H9 (cell line): ENCODE measurements at regions not wholly inside any gene's neighbourhood (a gene's known extent, or its start where the extent isn't known, plus 50 kb on each side); places are given as distances from the start of the nearest gene placed in this dataset.

Source experiments
- DNase-seq: peaks from one replicate; pipeline ENCODE4 v3.0.0-alpha.2; 2017
- H2AFZ ChIP-seq: one replicate; pipeline ENCODE4 v1.6.1; 2013; ENCODE audit warnings: mild to moderate bottlenecking, low read length, control low read depth, moderate library complexity
- H2AK5ac ChIP-seq: 2 replicates; pipeline ENCODE4 v1.6.1; 2013; ENCODE audit warnings: low read length, control low read depth, mixed read lengths; ENCODE audit not compliant: insufficient read length
- H2BK120ac ChIP-seq: one replicate; pipeline ENCODE4 v1.6.1; 2013; ENCODE audit warnings: low read depth, mild to moderate bottlenecking, low read length, control low read depth, inconsistent platforms; ENCODE audit not compliant: poor library complexity, severe bottlenecking
- H2BK12ac ChIP-seq: 2 replicates; pipeline ENCODE4 v1.6.1; 2013; ENCODE audit warnings: low read length, control low read depth, mixed read lengths, low read depth; ENCODE audit not compliant: insufficient read length
- H2BK15ac ChIP-seq: 2 replicates; pipeline ENCODE4 v1.6.1; 2013; ENCODE audit warnings: low read depth, low read length, control low read depth
- H2BK20ac ChIP-seq: one replicate; pipeline ENCODE4 v1.6.1; 2013; ENCODE audit warnings: low read depth, mild to moderate bottlenecking, low read length, control low read depth, inconsistent platforms; ENCODE audit not compliant: poor library complexity, severe bottlenecking
- H2BK5ac ChIP-seq: 2 replicates; pipeline ENCODE4 v1.6.1; 2013; ENCODE audit warnings: low read length, control low read depth, mixed read lengths; ENCODE audit not compliant: insufficient read length
- H3K14ac ChIP-seq: 2 replicates; pipeline ENCODE4 v1.6.1; 2013; ENCODE audit warnings: low read length, control low read depth; ENCODE audit not compliant: insufficient read depth
- H3K18ac ChIP-seq: 2 replicates; pipeline ENCODE4 v1.6.1; 2013; ENCODE audit warnings: low read depth, mild to moderate bottlenecking, mixed read lengths, low read length, control low read depth; ENCODE audit not compliant: insufficient read length
- H3K23ac ChIP-seq: 2 replicates; pipeline ENCODE4 v1.6.1; 2013; ENCODE audit warnings: low read length, control low read depth, mixed read lengths, low read depth; ENCODE audit not compliant: insufficient read length
- H3K23me2 ChIP-seq: 2 replicates; pipeline ENCODE4 v1.6.1; 2013; ENCODE audit warnings: low read depth, mild to moderate bottlenecking, mixed read lengths, low read length, control low read depth; ENCODE audit not compliant: insufficient read length, poor library complexity, severe bottlenecking
- H3K27ac ChIP-seq: 2 replicates; pipeline ENCODE4 v1.5.1; 2013; ENCODE audit warnings: low read length, control low read depth, mixed read lengths, low read depth; ENCODE audit not compliant: insufficient read length
- H3K27me3 ChIP-seq: 2 replicates; pipeline ENCODE4 v1.6.1; 2013; ENCODE audit warnings: low read length, control low read depth, inconsistent platforms; ENCODE audit not compliant: insufficient read depth
- H3K4ac ChIP-seq: 2 replicates; pipeline ENCODE4 v1.6.1; 2013; ENCODE audit warnings: low read depth, mild to moderate bottlenecking, control low read depth, inconsistent platforms, low read length, moderate library complexity
- H3K4me1 ChIP-seq: 2 replicates; pipeline ENCODE4 v1.6.1; 2013; ENCODE audit warnings: low read length, control low read depth, inconsistent platforms; ENCODE audit not compliant: insufficient read depth
- H3K4me2 ChIP-seq: 2 replicates; pipeline ENCODE4 v1.6.1; 2013; ENCODE audit warnings: low read length, control low read depth, mixed read lengths; ENCODE audit not compliant: insufficient read length, insufficient read depth
- H3K56ac ChIP-seq: 2 replicates; pipeline ENCODE4 v1.6.1; 2013; ENCODE audit warnings: low read depth, mild to moderate bottlenecking, mixed read lengths, low read length, control low read depth; ENCODE audit not compliant: insufficient read length
- H3K79me1 ChIP-seq: 2 replicates; pipeline ENCODE4 v1.6.1; 2013; ENCODE audit warnings: low read depth, mild to moderate bottlenecking, moderate library complexity, low read length, control low read depth, inconsistent platforms; ENCODE audit not compliant: insufficient read depth, poor library complexity, severe bottlenecking
- H3K79me2 ChIP-seq: 2 replicates; pipeline ENCODE4 v1.6.1; 2013; ENCODE audit warnings: low read length, control low read depth, inconsistent platforms; ENCODE audit not compliant: insufficient read depth
- H3K9ac ChIP-seq: 2 replicates; pipeline ENCODE4 v1.6.1; 2013; ENCODE audit warnings: low read length, control low read depth, mixed read lengths; ENCODE audit not compliant: insufficient read length; ENCODE audit errors: extremely low read depth
- H3K9me3 ChIP-seq: one replicate; pipeline ENCODE4 v1.6.1; 2013; ENCODE audit warnings: low read depth, low read length, inconsistent platforms; ENCODE audit not compliant: control insufficient read depth
- H3T11ph ChIP-seq: one replicate; pipeline ENCODE4 v1.6.1; 2013; ENCODE audit warnings: mild to moderate bottlenecking, low read length, control low read depth, inconsistent platforms
- H4K20me1 ChIP-seq: one replicate; pipeline ENCODE4 v1.6.1; 2013; ENCODE audit not compliant: control insufficient read depth, insufficient read length, insufficient read depth
- H4K5ac ChIP-seq: 2 replicates; pipeline ENCODE4 v1.6.1; 2013; ENCODE audit warnings: low read depth, mild to moderate bottlenecking, mixed read lengths, low read length, control low read depth; ENCODE audit not compliant: insufficient read length
- H4K8ac ChIP-seq: replicated peaks from 2 replicates; pipeline ENCODE4 v1.6.1; 2013; ENCODE audit warnings: low read length, control low read depth, mixed read lengths, low read depth; ENCODE audit not compliant: insufficient read length
- H4K91ac ChIP-seq: 2 replicates; pipeline ENCODE4 v1.6.1; 2013; ENCODE audit warnings: low read depth, mild to moderate bottlenecking, moderate library complexity, mixed read lengths, low read length, control low read depth; ENCODE audit not compliant: insufficient read length
- H3K27ac Mint-ChIP-seq, 3 experiments: 2 replicates in 2 of 3; 3 replicates in 1 of 3; pipeline ENCODE4 v1.8.0; 2020 to 2021; ENCODE audit warnings: mixed read lengths in 3 of 3, mild to moderate bottlenecking in 1 of 3, moderate library complexity in 1 of 3
- H3K27me3 Mint-ChIP-seq: 2 replicates; pipeline ENCODE4 v1.8.0; 2021; ENCODE audit warnings: low read depth, mild to moderate bottlenecking, moderate library complexity, mixed read lengths
- H3K36me3 Mint-ChIP-seq, 3 experiments: 2 replicates in 2 of 3; 3 replicates in 1 of 3; pipeline ENCODE4 v1.8.0; 2020 to 2021; ENCODE audit warnings: low read depth in 3 of 3, mixed read lengths in 3 of 3; ENCODE audit not compliant: insufficient read depth in 1 of 3
- H3K4me1 Mint-ChIP-seq, 2 experiments: 2 replicates each; pipeline ENCODE4 v1.8.0; 2020; ENCODE audit warnings: mixed read lengths in 2 of 2
- H3K4me3 Mint-ChIP-seq, 2 experiments: 2 replicates in 1 of 2; 3 replicates in 1 of 2; pipeline ENCODE4 v1.8.0; 2020 to 2021; ENCODE audit warnings: mild to moderate bottlenecking in 2 of 2, mixed read lengths in 2 of 2, moderate library complexity in 1 of 2
- H3K9me3 Mint-ChIP-seq, 2 experiments: 2 replicates in 1 of 2; 3 replicates in 1 of 2; pipeline ENCODE4 v1.8.0; 2020; ENCODE audit warnings: mild to moderate bottlenecking in 2 of 2, mixed read lengths in 2 of 2, moderate library complexity in 1 of 2
- CTCF ChIP-seq: fragments of 200-600 bp; sonication (generic); conservative IDR thresholded peaks from 3 replicates; pipeline ENCODE4 v1.8.0; 2021; ENCODE audit warnings: antibody characterized with exemption, mild to moderate bottlenecking
- WGBS: extraction: QIAGEN DNeasy Blood & Tissue Kit; methylation state at CpG from one replicate; pipeline ENCODE4 v1.1.7; 2013; ENCODE audit warnings: missing lambda C conversion rate, low lambda C conversion rate, mixed read lengths; ENCODE audit not compliant: insufficient read length; ENCODE audit errors: extremely low coverage; 5-methylcytosine and 5-hydroxymethylcytosine counted together

- H3K79me2 ChIP-seq: no peaks in the 10 kb centered on the region
- no peak overlapping the region for H3K23ac ChIP-seq
- no CpG with 5 or more reads among the region's 1 CpG for WGBS
- no peak overlapping the region for H3K14ac ChIP-seq
- no peak overlapping the region for H4K8ac ChIP-seq
- no peaks in the 10 kb centered on the region for H3K27me3 ChIP-seq
- no peak overlapping the region for H4K5ac ChIP-seq
- no peak overlapping the region for H3K4ac ChIP-seq
- H3K9me3 Mint-ChIP-seq: peaks cover 12 to 20% of the 10 kb centered on the region in 2 experiments
- no peak overlapping the region for H3K9ac ChIP-seq
- H3K4me1 ChIP-seq: peaks cover 2% of the 10 kb centered on the region; the same call in 1 of the 2 replicates
- no peak overlapping the region for H2BK5ac ChIP-seq
- H2AK5ac ChIP-seq: no peak overlapping the region
- H3K27ac Mint-ChIP-seq: peak overlapping the region in 1 of 3 experiments; percentile 65; a peak in 1 of 7 replicates
- H3K27me3 Mint-ChIP-seq: no peaks in the 10 kb centered on the region; the same call in 1 of the 2 replicates
- H4K91ac ChIP-seq: no peak overlapping the region
- H3K36me3 Mint-ChIP-seq: peaks cover 7 to 26% (median 10%) of the 10 kb centered on the region in 3 experiments
- H4K20me1 ChIP-seq: no peaks in the 10 kb centered on the region
- H3K4me3 Mint-ChIP-seq: no peak overlapping the region
- no peak overlapping the region for H3K27ac ChIP-seq
- peaks cover 10% of the 10 kb centered on the region for H3K9me3 ChIP-seq
- no peak overlapping the region for H2AFZ ChIP-seq
- no peak overlapping the region for H2BK20ac ChIP-seq
- no peak overlapping the region for H2BK120ac ChIP-seq
- TF ChIP-seq CTCF: no peak
- no peak overlapping the region for H3K18ac ChIP-seq
- H3K79me1 ChIP-seq: no peaks in the 10 kb centered on the region
- no peaks in the 10 kb centered on the region for H3K23me2 ChIP-seq
- no peak for DNase-seq
- H2BK12ac ChIP-seq: no peak overlapping the region
- H3K4me2 ChIP-seq: no peak overlapping the region
- H3K4me1 Mint-ChIP-seq: peaks cover 33% of the 10 kb centered on the region in 2 experiments
- no peak overlapping the region for H3K56ac ChIP-seq
- no peak overlapping the region for H3T11ph ChIP-seq
- no peak overlapping the region for H2BK15ac ChIP-seq
Measured at GRCh38 chr3:155029941-155030340, 50.2 kb upstream of the MME start.
